ENCODE measurements at regions not wholly inside any gene's neighbourhood (a gene's known extent, or its start where the extent isn't known, plus 50 kb on each side); places are given as distances from the start of the nearest gene placed in this dataset.
"Not testable (repeated sequence)": the region's sequence is repeated elsewhere in the genome, so short reads cannot be mapped to it uniquely, and the experiment has no call there.

DNA sequence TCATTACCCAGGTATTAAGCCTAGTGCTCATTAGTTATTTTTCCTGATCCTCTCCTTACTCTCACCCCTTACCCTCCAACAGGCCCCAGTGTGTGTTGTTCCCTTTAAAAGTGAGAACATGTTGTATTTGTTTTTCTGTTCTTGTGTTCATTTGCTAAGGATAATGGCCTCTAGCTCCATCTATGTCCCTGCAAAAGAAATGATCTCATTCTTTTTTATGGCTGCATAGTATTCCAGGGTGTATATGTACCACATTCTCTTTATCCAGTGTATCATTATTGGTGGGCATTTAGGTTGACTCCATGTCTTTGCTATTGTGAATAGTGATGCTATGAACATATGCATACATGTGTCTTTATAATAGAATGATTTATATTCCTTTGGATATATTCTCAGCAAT, 185.0 kb upstream of the SMIM30 start:
- not testable (repeated sequence) for TF ChIP-seq EZH2phosphoT487, EZH2 (IDR thresholded peaks at IDR 0.05)
- TF ChIP-seq, protein P1, sequence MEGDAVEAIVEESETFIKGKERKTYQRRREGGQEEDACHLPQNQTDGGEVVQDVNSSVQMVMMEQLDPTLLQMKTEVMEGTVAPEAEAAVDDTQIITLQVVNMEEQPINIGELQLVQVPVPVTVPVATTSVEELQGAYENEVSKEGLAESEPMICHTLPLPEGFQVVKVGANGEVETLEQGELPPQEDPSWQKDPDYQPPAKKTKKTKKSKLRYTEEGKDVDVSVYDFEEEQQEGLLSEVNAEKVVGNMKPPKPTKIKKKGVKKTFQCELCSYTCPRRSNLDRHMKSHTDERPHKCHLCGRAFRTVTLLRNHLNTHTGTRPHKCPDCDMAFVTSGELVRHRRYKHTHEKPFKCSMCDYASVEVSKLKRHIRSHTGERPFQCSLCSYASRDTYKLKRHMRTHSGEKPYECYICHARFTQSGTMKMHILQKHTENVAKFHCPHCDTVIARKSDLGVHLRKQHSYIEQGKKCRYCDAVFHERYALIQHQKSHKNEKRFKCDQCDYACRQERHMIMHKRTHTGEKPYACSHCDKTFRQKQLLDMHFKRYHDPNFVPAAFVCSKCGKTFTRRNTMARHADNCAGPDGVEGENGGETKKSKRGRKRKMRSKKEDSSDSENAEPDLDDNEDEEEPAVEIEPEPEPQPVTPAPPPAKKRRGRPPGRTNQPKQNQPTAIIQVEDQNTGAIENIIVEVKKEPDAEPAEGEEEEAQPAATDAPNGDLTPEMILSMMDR (IDR thresholded peaks at IDR 0.05), result not testable (repeated sequence)
